ENCODE measurements at regions not wholly inside any gene's neighbourhood (a gene's known extent, or its start where the extent isn't known, plus 50 kb on each side); places are given as distances from the start of the nearest gene placed in this dataset.

- no peak for DNase-seq (ENCODE audit: low read depth in 2 of 2, low spot score in 1 of 2)
Observed at GRCh38 chr10:83647526-83647925, 491.8 kb upstream of the GHITM start.

GRCh38 chr10:83648201-83648600 is 491.1 kb upstream of the GHITM start:
- no peak for DNase-seq (ENCODE audit: low read depth in 2 of 2, low spot score in 1 of 2)

GRCh38 chr10:83649471-83649870 is 489.8 kb upstream of the GHITM start:
- DNase-seq (ENCODE audit: low read depth in 2 of 2, low spot score in 1 of 2) = no peak

GRCh38 chr10:83654689-83655088 is 484.6 kb upstream of the GHITM start:
- no peak for DNase-seq (ENCODE audit: low read depth in 2 of 2, low spot score in 1 of 2)

GRCh38 chr10:83656924-83657323 is 482.4 kb upstream of the GHITM start:
- DNase-seq (ENCODE audit: low read depth in 2 of 2, low spot score in 1 of 2) = no peak

GRCh38 chr10:83657487-83657886 is 481.8 kb upstream of the GHITM start:
- no peak for DNase-seq (ENCODE audit: low read depth in 2 of 2, low spot score in 1 of 2)

GRCh38 chr10:83663918-83664317 is 475.4 kb upstream of the GHITM start:
- no peak for DNase-seq (ENCODE audit: low read depth in 2 of 2, low spot score in 1 of 2)

GRCh38 chr10:83666762-83667161 is 472.5 kb upstream of the GHITM start:
- DNase-seq (ENCODE audit: low read depth in 2 of 2, low spot score in 1 of 2) = no peak

GRCh38 chr10:83667594-83667993 is 471.7 kb upstream of the GHITM start:
- DNase-seq (ENCODE audit: low read depth in 2 of 2, low spot score in 1 of 2) = no peak

GRCh38 chr10:83673316-83673715 is 466.0 kb upstream of the GHITM start:
- DNase-seq (ENCODE audit: low read depth in 2 of 2, low spot score in 1 of 2) = no peak

- no peak for DNase-seq (ENCODE audit: low read depth in 2 of 2, low spot score in 1 of 2)
Observed at GRCh38 chr10:83677795-83678194, 461.5 kb upstream of the GHITM start.

- DNase-seq (ENCODE audit: low read depth in 2 of 2, low spot score in 1 of 2) = no peak
Observed at GRCh38 chr10:83678850-83679249, 460.5 kb upstream of the GHITM start.

- DNase-seq (ENCODE audit: low read depth in 2 of 2, low spot score in 1 of 2) = no peak
Observed at GRCh38 chr10:83680470-83680891, 458.8 kb upstream of the GHITM start.

GRCh38 chr10:83682414-83682813 is 456.9 kb upstream of the GHITM start:
- no peak for DNase-seq (ENCODE audit: low read depth in 2 of 2, low spot score in 1 of 2)

GRCh38 chr10:83685458-83685857 is 453.9 kb upstream of the GHITM start:
- no peak for DNase-seq (ENCODE audit: low read depth in 2 of 2, low spot score in 1 of 2)

- no peak for DNase-seq (ENCODE audit: low read depth in 2 of 2, low spot score in 1 of 2)
Observed at GRCh38 chr10:83691791-83692596, 447.3 kb upstream of the GHITM start.

GRCh38 chr10:83698899-83699298 is 440.4 kb upstream of the GHITM start:
- no peak for DNase-seq (ENCODE audit: low read depth in 2 of 2, low spot score in 1 of 2)

- no peak for DNase-seq (ENCODE audit: low read depth in 2 of 2, low spot score in 1 of 2)
Observed at GRCh38 chr10:83701799-83702198, 437.5 kb upstream of the GHITM start.

GRCh38 chr10:83702731-83703130 is 436.6 kb upstream of the GHITM start:
- DNase-seq (ENCODE audit: low read depth in 2 of 2, low spot score in 1 of 2) = no peak

GRCh38 chr10:83706120-83706519 is 433.2 kb upstream of the GHITM start:
- DNase-seq (ENCODE audit: low read depth in 2 of 2, low spot score in 1 of 2) = no peak

GRCh38 chr10:83706952-83707582 is 432.2 kb upstream of the GHITM start:
- no peak for DNase-seq (ENCODE audit: low read depth in 2 of 2, low spot score in 1 of 2)

- no peak for DNase-seq (ENCODE audit: low read depth in 2 of 2, low spot score in 1 of 2)
Observed at GRCh38 chr10:83713423-83713822, 425.9 kb upstream of the GHITM start.

GRCh38 chr10:83723080-83723479 is 416.2 kb upstream of the GHITM start:
- DNase-seq (ENCODE audit: low read depth in 2 of 2, low spot score in 1 of 2) = no peak
